Sigmoid colon (tissue), 4 donors: ENCODE measurements at regions not wholly inside any gene's neighbourhood (a gene's known extent, or its start where the extent isn't known, plus 50 kb on each side); places are given as distances from the start of the nearest gene placed in this dataset.

ENCODE experiments used
- EP300 ChIP-seq, 4 donors: sonication (generic); formaldehyde crosslinking; IDR thresholded peaks; one replicate each; pipeline ENCODE4 v1.6.1; 2017; ENCODE audit warnings: antibody characterized with exemption in 4 of 4
- POLR2A ChIP-seq, 2 donors: fragments of 450-650 bp; IDR thresholded peaks; one replicate each; pipeline ENCODE4 v1.6.1; 2016; ENCODE audit warnings: antibody characterized with exemption in 2 of 2, mild to moderate bottlenecking in 2 of 2, moderate library complexity in 2 of 2
- TF ChIP-seq, protein P1 (sequence below), 4 experiments: fragments of 450-650 bp in 3 of 4; fragments of 200-600 bp in 1 of 4; IDR thresholded peaks; one replicate each; pipeline ENCODE4 v1.5.1; 2016 to 2019; ENCODE audit warnings: antibody characterized with exemption in 4 of 4, mild to moderate bottlenecking in 3 of 4, moderate library complexity in 2 of 4

GRCh38 chr6:139851206-139851605, 476.8 kb upstream of the CITED2 start:
- TF ChIP-seq, protein P1, sequence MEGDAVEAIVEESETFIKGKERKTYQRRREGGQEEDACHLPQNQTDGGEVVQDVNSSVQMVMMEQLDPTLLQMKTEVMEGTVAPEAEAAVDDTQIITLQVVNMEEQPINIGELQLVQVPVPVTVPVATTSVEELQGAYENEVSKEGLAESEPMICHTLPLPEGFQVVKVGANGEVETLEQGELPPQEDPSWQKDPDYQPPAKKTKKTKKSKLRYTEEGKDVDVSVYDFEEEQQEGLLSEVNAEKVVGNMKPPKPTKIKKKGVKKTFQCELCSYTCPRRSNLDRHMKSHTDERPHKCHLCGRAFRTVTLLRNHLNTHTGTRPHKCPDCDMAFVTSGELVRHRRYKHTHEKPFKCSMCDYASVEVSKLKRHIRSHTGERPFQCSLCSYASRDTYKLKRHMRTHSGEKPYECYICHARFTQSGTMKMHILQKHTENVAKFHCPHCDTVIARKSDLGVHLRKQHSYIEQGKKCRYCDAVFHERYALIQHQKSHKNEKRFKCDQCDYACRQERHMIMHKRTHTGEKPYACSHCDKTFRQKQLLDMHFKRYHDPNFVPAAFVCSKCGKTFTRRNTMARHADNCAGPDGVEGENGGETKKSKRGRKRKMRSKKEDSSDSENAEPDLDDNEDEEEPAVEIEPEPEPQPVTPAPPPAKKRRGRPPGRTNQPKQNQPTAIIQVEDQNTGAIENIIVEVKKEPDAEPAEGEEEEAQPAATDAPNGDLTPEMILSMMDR (IDR thresholded peaks at IDR 0.05), result no peak
- TF ChIP-seq EP300 (IDR thresholded peaks at IDR 0.05) (no peak), POLR2A (IDR thresholded peaks at IDR 0.05) (no peak)
